Right lung (tissue), 2 donors: ENCODE measurements at regions not wholly inside any gene's neighbourhood (a gene's known extent, or its start where the extent isn't known, plus 50 kb on each side); places are given as distances from the start of the nearest gene placed in this dataset.
"Not testable (repeated sequence)": the region's sequence is repeated elsewhere in the genome, so short reads cannot be mapped to it uniquely, and the experiment has no call there.

ENCODE experiments used
- DNase-seq, 2 donors: peaks; one replicate each; pipeline ENCODE4 v3.0.0-alpha.2; 2013

DNA sequence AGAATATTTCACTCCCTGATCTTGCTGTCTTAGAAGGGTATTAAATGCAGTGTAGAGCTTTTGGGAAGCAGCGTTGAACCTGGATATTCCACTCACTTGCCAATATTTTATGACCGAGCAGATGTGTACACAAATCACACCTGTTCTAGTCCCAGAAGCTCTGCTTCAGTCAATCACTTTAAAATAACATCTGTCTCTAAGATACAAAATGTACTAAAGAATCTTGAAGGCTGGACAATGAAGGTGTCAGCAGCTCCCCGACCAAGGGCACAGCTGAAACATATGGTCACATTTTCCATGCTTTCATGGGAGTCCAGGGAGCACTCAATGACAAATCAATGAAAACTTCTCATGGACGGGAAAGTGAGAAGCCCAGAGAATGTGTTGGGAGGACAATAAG lies 668.3 kb downstream of the PRIM2 start:
- DNase-seq: not testable (repeated sequence)

- not testable (repeated sequence) for DNase-seq
Observed at GRCh38 chr6:57986584-57986983, 669.2 kb downstream of the PRIM2 start.

- DNase-seq: not testable (repeated sequence)
Observed at GRCh38 chr6:57989520-57990080, 672.2 kb downstream of the PRIM2 start.

- not testable (repeated sequence) for DNase-seq
Observed at GRCh38 chr6:57998858-57999619, 681.6 kb downstream of the PRIM2 start.

DNA sequence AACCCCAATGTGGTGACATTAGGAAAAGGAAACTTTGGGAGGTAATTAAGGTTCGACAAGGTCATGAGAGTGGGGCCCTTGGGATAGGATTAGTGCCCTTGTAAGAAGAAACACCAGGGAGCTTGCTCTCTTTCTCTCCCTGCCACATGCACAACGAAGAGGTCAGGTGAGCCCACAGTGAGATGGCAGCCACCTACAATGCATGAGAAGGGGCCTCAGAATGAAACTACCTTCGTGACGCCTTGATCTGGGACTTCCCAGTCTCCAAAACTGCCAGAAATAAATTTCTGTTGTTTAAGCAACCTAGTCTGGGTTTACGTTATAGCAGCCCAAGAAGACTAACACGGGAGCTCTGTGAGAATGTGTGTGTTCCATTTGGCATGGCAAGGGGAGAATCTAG lies 682.8 kb downstream of the PRIM2 start:
- DNase-seq: not testable (repeated sequence)

DNA sequence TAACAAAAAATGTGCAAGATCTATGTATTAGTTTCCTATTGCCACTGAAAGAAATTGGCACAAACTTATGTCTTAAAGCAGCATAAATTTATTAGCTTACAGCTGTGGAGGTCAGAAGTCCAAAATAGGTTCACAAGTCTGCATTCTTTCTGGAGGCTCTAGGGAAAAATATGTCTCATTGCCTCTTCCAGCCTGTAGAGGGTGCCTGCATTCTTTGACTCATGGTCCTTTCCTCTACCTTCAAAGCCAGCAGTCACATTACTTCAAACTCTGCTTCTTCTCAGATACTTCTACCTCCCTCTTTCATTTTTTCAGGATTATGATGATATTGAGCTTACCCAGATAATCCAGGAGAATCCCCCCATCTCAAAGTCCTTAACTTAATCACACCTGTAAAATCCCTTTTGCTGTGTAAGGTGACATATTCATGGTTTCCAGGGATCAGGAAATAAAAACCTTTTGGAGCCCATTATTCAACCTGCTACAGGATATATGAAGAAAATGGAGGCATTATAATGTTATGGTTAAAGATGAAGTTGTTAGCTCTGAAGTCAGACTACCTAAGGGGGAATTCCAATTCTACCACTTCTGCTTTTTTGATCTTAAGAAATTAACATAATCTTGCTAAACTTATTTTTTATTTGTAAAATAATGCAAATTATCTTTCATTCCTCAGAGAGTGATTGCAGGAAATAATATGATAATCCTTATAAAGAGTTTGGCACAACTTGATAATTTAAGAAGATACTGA lies 686.2 kb downstream of the PRIM2 start:
- not testable (repeated sequence) for DNase-seq

- DNase-seq: peak; percentile 26 to 28
Observed at GRCh38 chr6:58007334-58008000, 690.0 kb downstream of the PRIM2 start.

DNA sequence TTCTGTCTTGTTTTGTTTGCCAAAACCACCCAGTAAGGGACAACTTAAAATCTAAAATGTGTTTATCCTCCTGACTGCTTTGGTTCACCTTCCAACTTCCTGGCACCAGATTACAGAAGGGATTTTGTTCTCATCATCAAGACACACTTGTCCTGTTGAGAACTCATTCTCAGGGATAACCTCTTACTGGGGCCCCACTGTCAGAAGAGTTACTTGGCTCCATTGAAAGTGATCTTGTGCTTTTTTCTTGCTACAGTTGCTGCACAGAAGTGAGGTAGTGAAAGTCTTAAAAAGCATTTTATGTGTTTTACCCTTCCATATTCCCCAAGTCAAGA lies 690.5 kb downstream of the PRIM2 start:
- DNase-seq: peak in 1 of 2 donors; percentile 21

GRCh38 chr6:58011954-58012600 lies 694.6 kb downstream of the PRIM2 start:
- peak in 1 of 2 donors; percentile 1 for DNase-seq

DNA sequence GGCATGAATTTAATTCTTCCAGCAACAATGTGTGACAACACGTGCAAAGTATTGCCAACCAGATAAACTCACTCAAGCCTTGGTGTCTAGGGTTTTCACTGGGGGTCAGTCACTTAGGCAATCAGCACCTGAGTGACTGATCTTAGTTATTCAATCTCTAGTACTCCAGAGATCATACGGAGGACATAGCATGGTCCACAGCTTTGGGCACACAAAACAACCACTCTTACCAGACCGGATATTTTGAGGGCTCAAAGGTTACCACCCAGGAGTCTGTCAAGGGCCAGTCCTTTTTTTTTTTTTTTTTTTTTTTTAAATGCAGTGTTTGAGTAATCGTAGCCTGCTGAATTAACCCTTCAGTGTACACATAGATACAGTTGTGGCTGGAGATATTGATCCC lies 699.2 kb downstream of the PRIM2 start:
- DNase-seq: not testable (repeated sequence)

DNA sequence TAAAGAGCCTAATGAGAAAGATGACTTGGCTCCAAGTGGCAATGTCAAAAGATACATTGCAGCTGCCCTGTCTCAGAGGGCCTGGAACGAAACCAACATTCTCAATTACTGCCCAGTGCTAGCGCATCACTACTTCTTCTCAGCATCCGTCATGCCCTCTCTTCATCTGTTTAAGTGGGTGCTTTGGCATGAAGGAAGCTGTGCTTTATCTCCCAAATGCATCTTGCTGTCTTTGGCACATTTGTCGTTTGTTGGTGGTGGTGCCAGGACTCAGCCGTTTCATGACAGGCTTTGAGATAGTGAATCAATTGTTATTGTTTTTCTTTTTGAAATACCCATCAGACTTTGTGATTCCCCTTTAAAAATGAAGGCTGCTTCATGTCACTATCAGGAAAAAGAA lies 710.8 kb downstream of the PRIM2 start:
- not testable (repeated sequence) for DNase-seq

GRCh38 chr6:58038213-58038612 lies 720.8 kb downstream of the PRIM2 start:
- DNase-seq: not testable (repeated sequence)

- not testable (repeated sequence) for DNase-seq
Observed at GRCh38 chr6:58046584-58046983, 729.2 kb downstream of the PRIM2 start.

- DNase-seq: not testable (repeated sequence)
Observed at GRCh38 chr6:58047389-58047788, 730.0 kb downstream of the PRIM2 start.

DNA sequence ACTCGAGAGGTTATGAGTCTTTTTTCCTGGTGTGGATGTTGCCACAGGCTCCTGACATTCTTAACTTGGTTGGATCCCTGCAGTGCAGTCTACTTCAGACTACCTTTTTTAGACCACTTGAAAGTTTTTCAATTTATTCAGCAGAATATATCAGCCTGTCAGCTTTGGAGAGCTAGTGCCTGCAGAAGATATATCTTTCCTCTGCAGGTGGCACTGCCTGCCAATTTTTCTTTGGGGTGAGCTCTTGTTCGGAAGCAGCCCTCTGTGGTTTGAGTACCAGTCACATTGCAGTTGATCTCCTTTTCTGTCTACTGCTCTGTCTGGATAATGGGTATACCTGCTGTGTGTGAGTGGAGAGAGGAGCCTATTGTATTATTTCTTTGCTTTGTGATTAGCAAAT lies 730.4 kb downstream of the PRIM2 start:
- DNase-seq: not testable (repeated sequence)

DNA sequence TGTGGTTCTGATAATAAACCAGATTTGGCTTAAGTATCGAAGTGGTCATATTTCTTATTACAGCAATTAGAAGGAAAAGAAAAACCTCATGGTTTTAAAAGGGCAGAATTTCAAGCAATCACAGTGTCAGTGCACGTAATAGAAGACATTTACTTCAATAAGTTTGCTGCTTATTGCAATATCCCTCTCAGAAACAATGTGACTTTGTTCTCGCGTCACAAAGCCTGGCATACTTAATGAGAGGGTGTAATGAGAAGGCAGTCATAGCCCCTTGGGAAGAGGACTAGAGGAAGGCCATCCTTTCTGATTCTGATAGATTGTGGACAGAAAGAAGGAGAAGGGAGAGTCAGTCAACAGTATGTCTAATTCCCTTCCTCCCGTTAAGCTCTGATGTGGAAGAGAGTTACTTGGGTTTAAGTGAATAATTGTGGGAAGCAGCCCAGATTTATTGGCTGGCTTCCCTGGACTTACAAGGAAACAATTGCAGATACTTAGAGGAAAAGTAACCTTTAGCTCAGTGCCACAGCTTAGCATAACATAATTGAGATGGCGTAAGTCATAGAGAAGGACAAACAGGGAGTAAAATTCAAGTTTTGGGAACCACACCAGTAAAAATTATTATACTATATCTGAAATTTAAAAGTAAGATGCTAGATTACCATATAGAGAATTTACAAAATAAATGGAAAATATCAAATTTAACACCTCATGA lies 738.2 kb downstream of the PRIM2 start:
- not testable (repeated sequence) for DNase-seq

- not testable (repeated sequence) for DNase-seq
Observed at GRCh38 chr6:58059701-58060100, 742.3 kb downstream of the PRIM2 start.

- not testable (repeated sequence) for DNase-seq
Observed at GRCh38 chr6:58063542-58063941, 746.1 kb downstream of the PRIM2 start.

DNA sequence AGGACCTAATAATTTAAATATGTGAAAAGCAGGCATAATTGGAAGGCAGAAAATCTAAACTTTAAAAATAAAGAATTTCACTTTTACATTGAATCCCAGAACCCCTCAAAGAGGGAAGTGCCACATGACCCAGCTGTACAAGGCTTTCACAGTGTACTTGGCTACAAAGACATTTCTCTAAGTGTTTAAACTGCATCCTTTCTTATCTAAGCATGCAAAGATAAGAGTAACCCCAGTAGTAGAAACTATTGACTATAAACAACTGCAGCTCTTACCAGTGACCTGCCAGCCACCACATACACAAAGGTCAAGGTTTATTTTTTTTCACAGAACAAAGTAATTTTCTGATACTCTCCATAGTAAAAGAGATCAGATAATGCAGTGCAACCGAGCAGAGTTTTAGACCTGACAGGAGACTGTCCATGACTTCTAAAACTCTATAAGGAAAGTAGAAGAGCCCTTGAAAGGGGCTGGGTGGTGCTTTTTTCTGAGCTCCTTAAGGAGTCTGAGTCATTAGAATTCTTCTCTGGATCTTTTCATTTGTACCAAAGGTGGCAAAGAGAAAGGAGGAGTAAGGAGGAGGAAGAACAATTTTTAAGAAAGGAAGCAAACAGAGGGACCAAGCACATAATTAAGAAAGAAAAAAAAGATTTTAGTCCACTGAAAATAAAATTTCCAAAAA lies 750.6 kb downstream of the PRIM2 start:
- DNase-seq: not testable (repeated sequence)

DNA sequence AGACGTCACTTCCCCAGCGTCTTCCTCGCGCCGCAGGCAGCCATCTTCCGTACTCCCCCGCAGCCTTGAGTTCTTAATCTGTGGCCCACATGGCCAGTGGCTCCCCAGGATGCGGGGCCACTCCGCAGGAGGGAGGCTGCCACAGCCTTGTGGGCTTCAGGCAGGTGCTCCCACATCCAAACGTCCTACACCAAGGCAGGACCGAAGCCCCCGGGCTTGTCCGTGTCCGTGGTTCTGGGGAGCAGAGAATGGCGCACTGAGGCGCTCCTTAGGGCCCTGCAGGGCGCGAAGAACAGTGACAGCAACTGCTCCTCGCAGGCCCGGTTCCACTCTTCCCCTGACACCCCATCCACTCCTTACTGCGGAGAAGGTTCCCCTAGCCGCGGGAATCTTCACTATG lies 755.8 kb downstream of the PRIM2 start:
- DNase-seq: no peak
